ENCODE measurements at regions not wholly inside any gene's neighbourhood (a gene's known extent, or its start where the extent isn't known, plus 50 kb on each side); places are given as distances from the start of the nearest gene placed in this dataset.
"Not testable (repeated sequence)": the region's sequence is repeated elsewhere in the genome, so short reads cannot be mapped to it uniquely, and the experiment has no call there.

- peak; percentile 26 to 89 for DNase-seq
Measured at GRCh38 chr4:127370604-127371003, 262.2 kb upstream of the INTU start.

GRCh38 chr4:127379499-127379898, 253.3 kb upstream of the INTU start:
- no peak for DNase-seq

- not testable (repeated sequence) for DNase-seq
Measured at GRCh38 chr4:127379948-127380347, 252.8 kb upstream of the INTU start.

- no peak for DNase-seq
Measured at GRCh38 chr4:127383666-127384065, 249.1 kb upstream of the INTU start.

GRCh38 chr4:127394516-127394915, 238.2 kb upstream of the INTU start:
- DNase-seq: no peak

- no peak for DNase-seq
Measured at GRCh38 chr4:127400276-127400675, 232.5 kb upstream of the INTU start.

GRCh38 chr4:127400731-127401346, 231.9 kb upstream of the INTU start:
- DNase-seq: peak; percentile 46 to 61

GRCh38 chr4:127403471-127404084, 229.2 kb upstream of the INTU start:
- peak in 1 of 2 experiments; percentile 39 for DNase-seq

GRCh38 chr4:127406187-127406586, 226.6 kb upstream of the INTU start:
- DNase-seq: no peak

GRCh38 chr4:127407572-127407971, 225.2 kb upstream of the INTU start:
- DNase-seq: not testable (repeated sequence)

GRCh38 chr4:127410201-127410600, 222.6 kb upstream of the INTU start:
- DNase-seq: peak; percentile 24 to 80

GRCh38 chr4:127410644-127411043, 222.1 kb upstream of the INTU start:
- DNase-seq: no peak

- no peak for DNase-seq
Measured at GRCh38 chr4:127414951-127415606, 217.7 kb upstream of the INTU start.

- DNase-seq: peak; percentile 96 to 99
Measured at GRCh38 chr4:127416115-127416514, 216.6 kb upstream of the INTU start.

- no peak for DNase-seq
Measured at GRCh38 chr4:127417885-127418535, 214.7 kb upstream of the INTU start.

GRCh38 chr4:127419431-127419830, 213.3 kb upstream of the INTU start:
- DNase-seq: no peak

- DNase-seq: no peak
Measured at GRCh38 chr4:127421437-127421836, 211.3 kb upstream of the INTU start.

GRCh38 chr4:127425202-127425845, 207.4 kb upstream of the INTU start:
- no peak for DNase-seq

- no peak for DNase-seq
Measured at GRCh38 chr4:127425851-127426250, 206.9 kb upstream of the INTU start.

GRCh38 chr4:127441571-127441970, 191.2 kb upstream of the INTU start:
- DNase-seq: peak in 1 of 2 experiments; percentile 2

GRCh38 chr4:127445471-127445870, 187.3 kb upstream of the INTU start:
- DNase-seq: peak in 1 of 2 experiments; percentile 14

GRCh38 chr4:127446427-127446885, 186.3 kb upstream of the INTU start:
- no peak for DNase-seq

GRCh38 chr4:127448986-127449385, 183.8 kb upstream of the INTU start:
- DNase-seq: peak; percentile 11 to 52

Data from NCI-H446 (cell line).